ENCODE measurements at regions not wholly inside any gene's neighbourhood (a gene's known extent, or its start where the extent isn't known, plus 50 kb on each side); places are given as distances from the start of the nearest gene placed in this dataset.

DNA sequence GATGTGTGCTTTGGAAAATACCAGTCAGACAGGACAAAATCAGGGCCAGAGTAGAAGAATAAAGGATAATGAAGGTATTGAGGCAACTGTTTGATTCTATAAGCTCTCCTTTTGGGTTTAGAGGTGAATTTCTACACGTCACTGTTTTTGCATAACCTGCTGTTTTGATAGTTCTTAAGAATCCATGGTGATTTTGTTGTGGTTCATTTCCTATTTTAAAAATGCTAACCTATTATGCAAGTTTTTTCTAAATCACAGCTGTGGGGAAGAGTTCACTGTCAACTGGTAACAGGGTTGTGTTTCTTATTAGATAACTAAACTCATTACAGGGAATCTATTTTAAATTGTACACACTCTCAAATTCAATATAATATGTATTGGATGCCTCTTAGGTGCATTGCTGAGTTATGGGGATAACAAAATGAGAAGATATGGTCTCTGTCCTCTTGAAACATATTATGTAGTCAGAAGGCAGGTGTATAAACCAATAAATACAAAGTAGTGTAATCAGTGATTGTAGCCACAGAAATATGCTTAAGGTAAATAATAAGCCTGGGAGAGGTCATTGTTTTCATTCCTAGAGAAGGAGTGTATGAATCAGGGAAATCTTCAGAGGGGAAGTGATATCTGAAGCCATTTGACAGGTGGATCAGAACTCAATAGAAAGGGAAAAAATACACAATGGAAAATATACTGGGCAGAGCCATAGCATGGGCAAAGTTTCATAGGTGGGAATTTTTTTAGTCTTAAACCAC, 192.5 kb downstream of the FAT3 start:
- TF ChIP-seq EZH2 (IDR thresholded peaks at IDR 0.05) (no peak), POLR2AphosphoS5 (IDR thresholded peaks at IDR 0.05; ENCODE audit: borderline replicate concordance, low read depth, low read length) (no peak)

Data from SK-N-MC (cell line).